CD1c-positive myeloid dendritic cell (primary cell): ENCODE measurements at regions not wholly inside any gene's neighbourhood (a gene's known extent, or its start where the extent isn't known, plus 50 kb on each side); places are given as distances from the start of the nearest gene placed in this dataset.
"Not testable (repeated sequence)": the region's sequence is repeated elsewhere in the genome, so short reads cannot be mapped to it uniquely, and the experiment has no call there.

Experiments used
- DNase-seq: peaks from one replicate; pipeline ENCODE4 v3.0.0-alpha.2; 2016; ENCODE audit errors: extremely low spot score

DNA sequence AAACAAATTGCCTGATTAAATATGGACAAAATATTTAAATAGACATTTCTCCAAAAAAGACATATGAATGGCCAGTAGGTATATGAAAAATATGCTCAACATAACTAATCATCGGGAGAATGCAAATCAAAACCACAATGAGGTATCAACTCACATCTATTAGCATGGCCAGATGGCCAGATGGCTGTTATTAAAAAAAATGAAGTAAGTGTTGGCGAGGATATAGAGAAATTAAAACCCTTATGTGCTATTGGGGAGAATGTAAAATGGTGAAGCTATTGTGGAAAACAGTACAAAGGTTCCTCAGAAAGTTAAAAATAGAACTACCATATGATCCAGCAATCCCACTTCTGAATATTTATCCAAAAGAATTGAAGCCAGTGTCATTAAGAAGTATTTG lies 272.3 kb upstream of the ZNF804A start:
- no peak for DNase-seq

DNA sequence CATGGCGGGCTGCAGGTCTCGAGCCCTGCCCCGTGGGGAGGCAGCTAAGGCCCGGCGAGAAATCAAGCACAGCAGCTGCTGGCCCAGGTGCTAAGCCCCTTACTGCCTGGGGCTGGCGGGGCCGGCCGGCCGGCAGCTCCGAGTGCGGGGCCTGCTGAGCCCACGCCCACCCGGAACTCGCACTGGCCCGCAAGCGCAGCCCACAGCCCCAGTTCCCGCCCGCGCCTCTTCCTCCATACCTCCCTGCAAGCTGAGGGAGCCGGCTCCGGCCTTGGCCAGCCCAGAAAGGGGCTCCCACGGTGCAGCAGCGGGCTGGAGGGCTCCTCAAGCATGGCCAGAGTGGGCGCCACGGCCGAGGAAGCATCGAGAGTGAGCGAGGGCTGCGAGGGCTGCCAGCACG lies 270.5 kb upstream of the ZNF804A start:
- DNase-seq, result not testable (repeated sequence)

DNA sequence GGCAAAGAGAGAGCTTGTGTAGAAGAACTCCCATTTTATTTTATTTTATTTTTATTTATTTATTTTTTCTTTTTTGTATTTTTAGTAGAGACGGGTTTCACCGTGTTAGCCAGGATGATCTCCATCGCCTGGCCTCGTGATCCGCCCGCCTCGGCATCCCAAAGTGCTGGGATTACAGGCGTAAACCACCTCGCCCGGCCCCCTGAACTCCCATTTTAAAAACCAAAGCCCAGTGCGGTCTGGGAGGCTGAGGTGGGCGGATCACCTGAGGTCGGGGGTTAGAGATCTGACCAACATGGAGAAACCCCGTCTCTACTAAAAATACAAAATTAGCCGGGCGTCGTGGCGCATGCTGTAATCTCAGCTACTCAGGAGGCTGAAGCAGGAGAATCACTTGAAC lies 267.8 kb upstream of the ZNF804A start:
- not testable (repeated sequence) for DNase-seq

DNA sequence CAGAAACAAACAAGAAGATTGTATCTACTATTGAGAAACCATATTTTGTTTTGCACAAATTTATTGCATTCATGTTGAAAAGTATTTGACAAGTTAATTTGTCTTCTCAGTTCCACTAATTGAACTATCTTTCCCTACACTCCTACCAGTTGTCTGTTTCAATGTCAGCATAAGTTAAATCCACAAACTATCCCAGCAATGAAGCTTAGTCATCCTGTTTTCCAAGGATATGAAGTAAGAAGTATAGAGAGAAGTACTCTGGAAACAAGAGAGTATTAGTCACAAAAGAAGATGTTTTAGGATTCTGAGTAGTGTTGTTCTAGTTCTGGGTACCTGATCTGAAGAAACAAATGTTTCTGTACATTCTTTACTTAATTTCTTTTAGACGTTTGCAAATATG lies 261.6 kb upstream of the ZNF804A start:
- no peak for DNase-seq

DNA sequence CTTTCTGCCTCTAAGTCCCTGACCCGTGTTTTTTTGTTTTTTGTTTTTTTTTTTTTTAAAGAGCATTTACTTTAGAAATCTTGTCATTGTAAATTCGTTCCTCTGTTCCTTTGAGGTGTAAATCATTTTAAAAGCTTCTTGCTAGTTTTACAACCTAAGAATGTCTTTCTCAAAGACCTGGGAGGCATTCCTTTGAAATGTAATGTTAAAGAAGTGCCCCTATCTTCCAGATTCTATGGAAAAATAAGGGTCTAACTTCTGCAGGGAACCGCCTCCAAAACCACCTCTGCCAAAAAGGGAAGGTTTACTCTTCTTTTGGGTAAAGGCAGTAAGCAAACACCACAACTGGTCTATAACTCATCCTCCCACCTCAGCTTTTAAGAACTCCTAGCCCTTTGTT lies 259.6 kb upstream of the ZNF804A start:
- DNase-seq, result no peak

DNA sequence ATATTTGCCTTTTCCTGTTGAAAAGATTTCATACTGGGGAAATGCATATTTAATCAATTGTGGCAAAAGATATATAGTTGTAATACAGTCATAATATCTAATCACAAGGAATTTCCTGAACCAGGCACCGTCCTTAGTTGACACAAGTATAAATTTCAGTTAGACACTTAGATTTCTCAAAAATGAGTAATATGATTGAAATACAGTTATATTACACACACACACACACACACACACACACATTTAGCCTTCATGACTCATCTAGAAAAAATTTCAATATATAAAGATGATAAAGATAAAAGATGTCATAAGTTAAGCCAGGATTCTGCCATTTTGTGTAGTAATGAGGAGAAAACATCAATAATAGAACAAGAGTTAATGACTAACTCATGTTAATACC lies 258.4 kb upstream of the ZNF804A start:
- DNase-seq, result no peak

GRCh38 chr2:184346338-184346862 lies 251.9 kb upstream of the ZNF804A start:
- no peak for DNase-seq

DNA sequence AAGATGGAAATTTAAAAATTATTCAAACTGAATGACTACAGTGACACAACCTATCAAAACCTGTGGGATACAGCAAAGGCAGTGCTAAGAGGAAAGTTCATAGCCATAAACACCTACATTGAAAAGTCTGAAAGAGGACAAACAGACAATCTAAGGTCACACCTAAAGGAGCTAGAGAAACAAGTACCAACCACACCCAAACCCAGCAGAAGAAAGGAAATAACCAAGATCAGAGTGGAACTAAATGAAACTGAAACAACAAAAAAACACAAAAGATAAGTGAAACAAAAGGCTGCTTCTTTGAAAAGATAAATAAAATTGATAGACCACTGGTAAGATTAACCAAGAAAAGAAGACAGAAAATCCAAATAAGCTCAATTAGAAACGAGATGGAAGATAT lies 247.2 kb upstream of the ZNF804A start:
- no peak for DNase-seq

DNA sequence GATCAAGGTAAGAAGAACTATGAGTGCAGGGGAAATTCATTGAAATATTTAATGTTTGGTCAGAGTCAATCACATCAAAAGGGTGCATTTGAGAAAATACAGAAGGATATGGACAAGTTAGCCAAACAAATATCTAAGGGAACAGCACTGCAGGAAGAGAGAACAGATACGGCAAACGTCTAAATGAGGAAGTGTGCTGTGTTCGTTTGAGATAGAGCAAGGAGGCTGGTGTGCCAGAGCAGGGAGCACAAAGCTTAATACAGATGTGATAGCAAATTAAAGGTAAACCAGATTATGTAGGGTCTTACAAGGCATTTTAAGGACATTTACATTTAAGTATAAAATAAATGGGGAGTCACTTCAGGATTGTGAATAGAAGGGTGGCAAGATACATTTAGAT lies 241.3 kb upstream of the ZNF804A start:
- no peak for DNase-seq

DNA sequence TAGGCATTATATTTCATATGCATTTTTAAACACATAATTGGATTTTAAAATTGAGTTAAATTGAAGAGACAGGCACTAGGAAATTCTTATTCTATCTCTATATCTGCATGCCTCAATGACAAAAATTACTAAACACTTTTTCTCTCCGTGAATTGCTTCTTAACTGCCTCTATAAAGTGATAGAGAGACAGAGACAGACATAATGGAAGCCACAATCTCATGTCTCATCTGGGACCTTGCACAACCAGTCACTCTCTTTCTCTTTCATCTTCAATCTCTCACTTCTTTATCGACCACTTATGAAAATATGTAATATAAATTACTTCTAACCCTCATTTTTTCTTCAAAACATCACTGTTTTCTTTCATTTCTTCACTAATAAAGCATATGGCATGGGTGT lies 238.9 kb upstream of the ZNF804A start:
- no peak for DNase-seq

DNA sequence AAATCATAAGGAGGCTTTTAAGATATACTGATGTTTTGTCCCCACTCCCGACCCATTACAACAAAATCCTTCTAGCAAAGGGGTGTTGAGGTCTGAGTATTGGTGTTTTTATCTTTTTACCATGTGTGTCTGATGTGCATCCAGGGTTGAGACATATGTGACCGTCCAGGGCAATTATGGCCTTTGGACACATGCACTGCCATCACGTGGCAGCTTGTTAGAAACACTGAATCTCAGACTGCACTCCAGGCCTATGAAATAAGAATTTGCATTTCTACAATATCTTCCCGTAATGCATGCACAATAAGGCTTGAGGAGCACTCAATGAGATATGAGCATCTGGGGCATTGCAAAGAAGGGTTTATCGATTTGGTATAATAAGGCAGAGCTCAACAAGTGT lies 235.1 kb upstream of the ZNF804A start:
- no peak for DNase-seq

GRCh38 chr2:184367211-184367610 lies 231.1 kb upstream of the ZNF804A start:
- DNase-seq, result no peak

GRCh38 chr2:184369307-184369706 lies 229.0 kb upstream of the ZNF804A start:
- no peak for DNase-seq

DNA sequence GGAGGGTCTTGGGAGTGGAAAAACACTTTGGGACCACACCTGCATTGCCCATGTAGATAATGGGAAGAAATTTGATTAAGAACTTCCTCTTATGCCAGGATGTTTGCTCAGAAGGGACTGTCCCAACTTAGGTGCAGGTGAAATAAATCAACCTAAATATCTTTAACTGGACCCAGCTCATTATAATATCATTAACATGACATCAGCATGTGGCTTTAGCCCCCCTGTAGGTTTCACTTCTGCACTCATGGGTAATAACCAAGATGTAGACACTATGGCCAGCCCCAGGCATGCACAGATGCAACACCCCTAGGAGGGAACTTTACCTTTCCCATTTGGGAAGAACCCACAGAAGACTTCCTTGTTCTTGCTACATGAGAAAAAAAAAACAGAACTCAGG lies 227.4 kb upstream of the ZNF804A start:
- DNase-seq, result no peak

GRCh38 chr2:184371641-184372040 lies 226.7 kb upstream of the ZNF804A start:
- DNase-seq, result no peak

DNA sequence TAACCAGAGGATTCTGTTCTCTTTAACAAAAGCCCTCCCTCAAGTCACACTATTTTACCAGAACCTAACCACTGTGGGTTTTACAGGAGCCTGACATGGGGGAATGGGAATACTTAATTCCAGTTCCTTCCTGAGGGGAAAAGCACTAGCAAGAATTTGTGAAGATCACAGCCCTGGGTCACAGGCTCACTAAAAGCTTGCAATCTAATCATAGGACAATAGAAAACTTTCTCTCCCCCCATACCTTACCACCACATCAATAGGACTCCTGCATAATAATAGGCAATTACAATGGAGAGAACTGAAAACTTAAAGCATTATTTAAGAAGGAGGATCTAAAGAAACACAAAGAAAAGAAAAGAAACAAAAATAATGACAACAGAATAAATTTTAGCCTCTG lies 225.8 kb upstream of the ZNF804A start:
- no peak for DNase-seq

DNA sequence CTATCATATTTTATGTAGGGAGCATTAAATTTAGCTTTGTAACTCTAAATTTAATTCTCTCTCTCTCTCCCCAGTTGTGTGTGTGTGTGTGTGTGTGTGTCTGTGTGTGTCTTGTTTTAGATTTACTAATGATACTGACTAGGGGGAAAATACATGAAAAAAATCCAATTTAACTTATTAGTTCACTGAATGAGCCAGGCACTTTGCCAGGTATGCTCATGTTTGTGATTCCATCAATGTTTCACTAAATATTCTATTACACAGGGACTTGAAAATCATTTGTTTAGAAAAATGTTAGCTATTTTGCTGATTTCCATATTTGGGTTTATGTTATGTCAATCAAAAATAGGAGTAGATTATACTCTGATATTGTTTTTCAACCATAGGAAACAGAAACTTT lies 203.7 kb upstream of the ZNF804A start:
- DNase-seq, result no peak

- DNase-seq, result no peak
These were observed 195.9 kb upstream of the ZNF804A start for GRCh38 chr2:184402381-184402780.

- not testable (repeated sequence) for DNase-seq
These were observed 191.2 kb upstream of the ZNF804A start for GRCh38 chr2:184407041-184407630.

- DNase-seq, result no peak
These were observed 188.2 kb upstream of the ZNF804A start for GRCh38 chr2:184410160-184410559.

- no peak for DNase-seq
These were observed 185.1 kb upstream of the ZNF804A start for GRCh38 chr2:184413221-184413620.

DNA sequence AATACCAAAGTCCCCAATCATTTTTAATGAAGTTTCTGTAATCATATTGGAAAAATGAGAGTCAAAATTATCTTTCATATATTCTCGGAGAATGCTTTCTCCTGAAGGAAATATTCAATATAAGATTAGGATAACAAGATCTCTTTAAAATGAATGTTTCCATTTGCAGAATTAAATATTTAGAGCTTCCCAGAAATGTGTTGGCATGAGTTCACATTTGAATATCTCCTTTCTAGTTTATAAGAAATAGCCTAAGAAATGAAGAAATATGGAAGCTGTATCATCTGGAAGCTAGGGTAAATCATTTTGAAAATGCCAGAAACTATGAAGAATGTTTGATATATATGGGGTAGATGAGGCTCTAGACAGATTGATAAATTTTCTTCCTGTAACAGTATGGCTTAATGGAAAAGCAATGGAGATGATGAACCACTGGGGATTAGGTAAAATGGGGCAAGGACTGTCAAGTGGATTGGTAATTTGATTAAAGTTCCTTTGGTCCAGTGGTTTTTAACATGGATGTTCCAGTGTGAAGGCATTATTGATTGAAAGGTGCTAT lies 184.6 kb upstream of the ZNF804A start:
- DNase-seq, result no peak

DNA sequence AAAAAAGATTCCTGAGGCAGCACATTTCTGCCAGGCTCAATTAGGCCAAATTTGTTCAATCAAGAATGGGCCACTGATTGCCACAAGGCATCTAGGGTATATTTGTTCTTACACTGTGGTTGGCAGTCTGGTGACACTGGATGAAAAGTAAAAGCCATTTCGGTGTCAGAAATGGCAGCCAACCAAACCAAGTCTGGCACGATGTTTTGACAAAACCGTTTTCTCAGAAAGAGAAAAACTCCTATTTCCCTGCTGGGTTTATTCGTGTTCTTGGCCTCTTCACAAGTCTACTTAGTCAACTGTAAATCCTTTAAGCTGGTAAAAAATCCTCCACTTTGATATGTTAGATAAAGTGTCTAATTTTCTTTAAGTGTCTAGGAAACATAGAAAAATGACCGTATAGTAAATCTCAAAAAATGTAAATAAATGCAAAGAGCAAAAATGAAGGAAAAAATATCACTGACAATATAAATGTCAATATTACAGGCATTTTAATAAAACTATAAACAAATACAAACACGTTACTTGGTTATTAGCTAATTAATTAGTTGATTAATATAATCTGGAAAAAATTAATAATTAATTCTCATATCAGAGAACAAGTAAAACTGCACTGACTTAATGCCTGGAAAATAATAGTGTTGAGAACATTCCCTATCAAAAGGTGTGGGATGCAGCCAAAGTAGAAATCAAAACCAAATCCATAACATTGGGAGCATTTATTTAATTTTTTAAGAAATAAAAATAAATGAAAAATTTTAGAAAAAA lies 182.0 kb upstream of the ZNF804A start:
- DNase-seq, result no peak
